Astrocyte of the cerebellum (primary cell): ENCODE measurements at regions not wholly inside any gene's neighbourhood (a gene's known extent, or its start where the extent isn't known, plus 50 kb on each side); places are given as distances from the start of the nearest gene placed in this dataset.

Source experiments
- DNase-seq: peaks from one replicate; pipeline ENCODE4 v3.0.0-alpha.2; 2011; ENCODE audit warnings: low read depth
- H3K4me3 ChIP-seq: 2 replicates; pipeline ENCODE4 v1.5.1; 2011; ENCODE audit warnings: mild to moderate bottlenecking, low read depth, low read length, moderate library complexity
- CTCF ChIP-seq: IDR thresholded peaks from 2 replicates; pipeline ENCODE4 v1.5.1; 2012; ENCODE audit warnings: low read length, low read depth, moderate library complexity, mild to moderate bottlenecking; ENCODE audit errors: missing control alignments
- in situ Hi-C: cut with HindIII; loops from 2 replicates; pipeline ENCODE4 v1.10.0; 2017; ENCODE audit warnings: low sequenced_read_pairs

GRCh38 chr4:147034372-147034771, 88.7 kb upstream of the TTC29 start:
- H3K4me3 ChIP-seq = no peak overlapping the region
- no peak for TF ChIP-seq CTCF
- no peak for DNase-seq
- in situ Hi-C loops = no loop called here

DNA sequence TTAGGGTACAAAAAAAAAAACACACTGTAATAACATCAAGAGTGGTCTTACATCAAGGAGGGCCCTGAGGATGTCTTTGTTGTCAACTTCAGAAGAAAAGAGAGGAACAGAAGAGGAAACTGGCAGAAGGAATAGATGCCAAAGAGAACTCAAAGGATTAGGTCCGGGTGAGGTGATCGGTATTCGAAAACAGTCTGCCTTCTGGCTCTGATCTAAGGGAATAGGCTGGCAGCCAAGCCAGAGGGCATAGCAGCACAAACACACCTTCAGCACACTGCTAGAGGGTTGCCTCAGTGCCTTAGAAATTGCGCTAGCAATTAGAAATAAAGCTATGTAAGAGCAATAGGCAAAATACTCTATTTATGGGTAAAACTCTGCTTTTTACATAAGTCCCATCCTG, 91.4 kb upstream of the TTC29 start:
- in situ Hi-C loops = no loop called here
- H3K4me3 ChIP-seq = no peak overlapping the region
- no peak for DNase-seq
- no peak for TF ChIP-seq CTCF

GRCh38 chr4:147039976-147040575, 94.4 kb upstream of the TTC29 start:
- TF ChIP-seq CTCF = no peak
- DNase-seq = no peak
- in situ Hi-C loops = no loop called here
- H3K4me3 ChIP-seq = no peak overlapping the region

DNA sequence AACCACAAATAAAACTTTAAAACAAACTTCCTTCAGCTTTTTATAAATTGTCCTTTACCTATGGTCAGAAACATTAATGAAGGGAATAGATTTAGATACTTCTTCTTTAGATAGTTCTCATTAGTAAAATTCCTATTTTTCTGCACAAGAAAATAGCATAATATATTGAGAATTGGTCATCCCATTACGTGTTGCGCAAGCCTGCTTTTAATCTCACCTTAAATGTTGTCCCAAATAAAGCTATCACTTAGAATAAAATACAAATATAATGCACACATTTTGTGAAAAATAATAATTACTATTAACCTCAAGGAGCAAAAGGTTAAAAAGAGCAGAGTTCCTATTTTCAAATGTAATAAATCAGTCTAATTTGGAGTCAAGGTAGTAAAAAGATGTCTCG, 95.2 kb upstream of the TTC29 start:
- no peak for DNase-seq
- H3K4me3 ChIP-seq = no peak overlapping the region
- in situ Hi-C loops = no loop called here
- no peak for TF ChIP-seq CTCF

DNA sequence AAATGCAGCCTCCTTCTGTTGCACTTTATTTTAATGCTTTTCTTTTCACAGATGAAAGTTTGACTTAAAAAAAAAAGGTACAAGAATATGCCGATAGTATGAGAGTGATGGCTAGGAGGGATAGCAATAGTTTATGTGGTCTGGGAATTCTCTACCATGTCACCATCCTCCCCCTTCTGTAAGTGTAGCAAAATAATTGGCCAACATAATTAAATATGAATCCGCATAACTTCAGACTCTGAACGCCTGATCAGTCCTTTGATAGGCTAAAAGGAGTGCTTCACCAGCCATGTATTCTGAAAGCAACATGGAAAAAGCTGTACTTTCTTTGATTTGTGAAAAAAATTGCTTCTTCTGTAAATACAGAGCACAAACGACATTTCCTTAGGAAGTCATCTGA, 95.7 kb upstream of the TTC29 start:
- H3K4me3 ChIP-seq = no peak overlapping the region
- DNase-seq = no peak
- no peak for TF ChIP-seq CTCF
- in situ Hi-C loops = no loop called here

GRCh38 chr4:147042046-147042445, 96.4 kb upstream of the TTC29 start:
- TF ChIP-seq CTCF = no peak
- in situ Hi-C loops = no loop called here
- H3K4me3 ChIP-seq = no peak overlapping the region
- no peak for DNase-seq

GRCh38 chr4:147044241-147044640, 98.6 kb upstream of the TTC29 start:
- in situ Hi-C loops = no loop called here
- DNase-seq = no peak
- TF ChIP-seq CTCF = no peak
- H3K4me3 ChIP-seq = no peak overlapping the region
